Kidney (tissue), 13 donors: ENCODE measurements at regions not wholly inside any gene's neighbourhood (a gene's known extent, or its start where the extent isn't known, plus 50 kb on each side); places are given as distances from the start of the nearest gene placed in this dataset.

ENCODE experiments used
- DNase-seq, 5 donors: peaks; one replicate each; pipeline ENCODE4 v3.0.0-alpha.2; 2013 to 2020
- FAIRE-seq: peaks from 2 replicates; lab custom pipeline; 2012; peaks lifted over from hg19 to GRCh38; lab: Jason Lieb, UNC
- H3K27ac ChIP-seq, 2 donors: one replicate each; pipeline ENCODE4 v1.7.0; 2013; ENCODE audit warnings: low read depth in 2 of 2, low read length in 2 of 2, inconsistent platforms in 1 of 2
- H3K27me3 ChIP-seq: one replicate; pipeline ENCODE4 v1.7.1; 2013; ENCODE audit warnings: low read length, inconsistent platforms; ENCODE audit not compliant: control insufficient read depth, insufficient read depth
- H3K36me3 ChIP-seq, 3 donors: one replicate each; pipeline versions ENCODE4 v1.7.0 to v1.7.1; 2013; ENCODE audit warnings: low read length in 3 of 3, control low read depth in 1 of 3, inconsistent platforms in 1 of 3; ENCODE audit not compliant: insufficient read depth in 3 of 3, control insufficient read depth in 2 of 3
- H3K4me1 ChIP-seq, 3 donors: one replicate each; pipeline versions ENCODE4 v1.7.0 to v1.7.1; 2013; ENCODE audit warnings: low read length in 3 of 3, inconsistent platforms in 1 of 3, low read depth in 1 of 3; ENCODE audit not compliant: control insufficient read depth in 2 of 3, insufficient read depth in 2 of 3
- H3K4me3 ChIP-seq, 3 donors: one replicate each; pipeline versions ENCODE4 v1.7.0 to v1.8.1; 2013; ENCODE audit warnings: low read length in 3 of 3, control low read depth in 1 of 3, inconsistent platforms in 1 of 3
- H3K9ac ChIP-seq, 3 donors: one replicate each; pipeline versions ENCODE4 v1.7.0 to v1.7.1; 2013; ENCODE audit warnings: low read length in 3 of 3, control low read depth in 1 of 3, inconsistent platforms in 1 of 3
- H3K9me3 ChIP-seq, 3 donors: one replicate each; pipeline versions ENCODE4 v1.7.0 to v1.7.1; 2013; ENCODE audit warnings: low read length in 3 of 3, control low read depth in 1 of 3, inconsistent platforms in 1 of 3; ENCODE audit not compliant: control insufficient read depth in 2 of 3, insufficient read depth in 1 of 3
- CTCF ChIP-seq: IDR thresholded peaks from 3 replicates; pipeline ENCODE4 v1.5.1; 2012; ENCODE audit warnings: mild to moderate bottlenecking, moderate library complexity, borderline replicate concordance; ENCODE audit not compliant: insufficient read depth; ENCODE audit errors: extremely low read depth
- intact Hi-C: fragments of 100-400 bp; cut with DNase I; formaldehyde crosslinking; loops from one replicate; pipeline ENCODE4 v1.11.1; 2022
- donor health status: control.
- donor health status: control.
- donor health status: control.
- donor health status: control.
- donor health status: control.
- donor health status: DM: yes; HTN: yes; CAD: no.
- donor health status: Normal renal cell carcinoma (clear cell type).

DNA sequence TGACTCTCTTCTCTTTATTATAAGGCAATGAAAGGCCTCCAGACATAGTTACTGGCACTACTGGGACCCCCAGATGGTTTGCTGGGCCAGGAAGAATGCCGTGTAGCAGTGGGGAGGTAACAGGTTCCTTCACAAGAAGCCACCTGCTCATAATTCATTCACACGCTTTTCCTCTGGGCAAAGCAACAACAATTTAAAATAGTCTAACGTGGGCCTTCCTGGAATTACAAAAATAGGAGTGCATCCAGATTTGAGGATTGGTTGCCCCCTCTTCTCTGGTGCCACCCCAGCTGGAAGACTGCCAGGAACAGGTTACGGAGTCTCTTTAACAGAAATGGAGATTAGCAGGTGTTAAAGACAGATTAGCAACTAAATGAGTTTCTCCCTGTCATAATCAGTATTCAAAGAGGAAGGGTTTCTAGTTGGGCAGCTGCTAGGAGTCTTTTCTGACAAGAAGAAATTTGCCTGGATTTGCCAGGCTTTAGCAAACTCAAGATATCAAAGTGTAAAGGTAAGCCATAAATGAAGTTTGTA lies 409.6 kb downstream of the NPIPA8 start:
- no peak for DNase-seq
- no peaks in the 10 kb centered on the region for H3K27me3 ChIP-seq
- FAIRE-seq, result no peak
- peaks cover 0 to 3% (median 0%) of the 10 kb centered on the region in 3 donors for H3K9me3 ChIP-seq
- H3K36me3 ChIP-seq, result no peaks in the 10 kb centered on the region
- TF ChIP-seq CTCF, result no peak
- H3K4me3 ChIP-seq, result no peak overlapping the region
- no peak overlapping the region for H3K9ac ChIP-seq
- H3K4me1 ChIP-seq, result no peaks in the 10 kb centered on the region
- intact Hi-C loops, result no loop called here
- H3K27ac ChIP-seq, result no peak overlapping the region

- no peak for TF ChIP-seq CTCF
- no peaks in the 10 kb centered on the region for H3K36me3 ChIP-seq
- peaks cover 0 to 3% (median 0%) of the 10 kb centered on the region in 3 donors for H3K9me3 ChIP-seq
- no peaks in the 10 kb centered on the region for H3K4me1 ChIP-seq
- H3K4me3 ChIP-seq, result no peak overlapping the region
- DNase-seq (no peak), FAIRE-seq (no peak)
- no peaks in the 10 kb centered on the region for H3K27me3 ChIP-seq
- no peak overlapping the region for H3K27ac ChIP-seq
- H3K9ac ChIP-seq, result no peak overlapping the region
- intact Hi-C loops, result no loop called here
Measured at GRCh38 chr16:17926461-17926860, 410.1 kb downstream of the NPIPA8 start.

GRCh38 chr16:17925761-17926160 lies 410.8 kb downstream of the NPIPA8 start:
- Histone ChIP-seq H3K9ac (no peak overlapping the region), H3K4me1 (no peaks in the 10 kb centered on the region), H3K36me3 (no peaks in the 10 kb centered on the region), H3K27me3 (no peaks in the 10 kb centered on the region), H3K4me3 (no peak overlapping the region), H3K9me3 (peaks cover 0 to 3% (median 0%) of the 10 kb centered on the region in 3 donors), H3K27ac (no peak overlapping the region)
- intact Hi-C loops, result no loop called here
- DNase-seq, result no peak
- no peak for TF ChIP-seq CTCF
- FAIRE-seq, result no peak
